HG03045 (cell line): ENCODE measurements at regions not wholly inside any gene's neighbourhood (a gene's known extent, or its start where the extent isn't known, plus 50 kb on each side); places are given as distances from the start of the nearest gene placed in this dataset.

Experiments used
- ATAC-seq: cut with Tn5 transposase; IDR thresholded peaks from one replicate; pipeline ENCODE4 v1.9.1; 2021; ENCODE audit warnings: mild to moderate bottlenecking, moderate library complexity; ENCODE audit not compliant: unreplicated experiment

DNA sequence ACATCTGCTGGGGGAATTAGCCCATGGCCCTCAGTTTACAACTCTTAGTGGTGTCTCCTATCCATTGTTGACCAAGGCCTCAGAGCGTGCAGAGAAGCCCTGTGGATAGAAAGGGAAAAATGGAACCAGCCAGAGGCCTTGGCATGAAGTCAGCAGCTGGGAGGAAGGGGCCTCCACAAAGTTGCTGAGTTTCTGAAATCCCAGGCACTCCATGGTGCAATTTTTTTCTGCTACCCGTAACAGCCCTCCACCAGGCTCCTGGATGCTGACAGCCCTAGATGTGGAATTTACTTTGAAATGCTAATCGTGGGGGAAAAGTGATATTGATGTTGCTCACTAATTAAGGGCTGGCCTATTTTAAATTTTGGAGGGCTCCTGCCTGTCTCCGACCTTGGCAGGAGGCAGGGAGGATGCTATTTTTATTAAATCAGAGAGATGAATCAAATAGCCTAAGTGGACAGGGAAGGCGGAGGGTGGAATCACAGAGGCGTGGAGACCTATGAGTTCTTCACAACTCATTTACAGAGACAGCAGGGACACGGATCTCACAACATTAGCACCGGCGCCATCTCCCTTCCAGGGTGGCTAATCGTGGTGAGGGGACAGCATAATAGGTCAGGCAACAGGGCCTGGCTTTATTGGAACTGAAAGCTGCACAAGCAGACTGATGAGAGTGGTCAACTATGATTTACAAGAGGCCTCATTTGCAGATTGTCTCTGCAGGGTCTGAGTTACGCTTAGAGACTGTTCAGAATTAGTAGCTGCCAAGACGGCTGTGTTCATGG is 99.8 kb upstream of the WSCD2 start:
- ATAC-seq: no peak

DNA sequence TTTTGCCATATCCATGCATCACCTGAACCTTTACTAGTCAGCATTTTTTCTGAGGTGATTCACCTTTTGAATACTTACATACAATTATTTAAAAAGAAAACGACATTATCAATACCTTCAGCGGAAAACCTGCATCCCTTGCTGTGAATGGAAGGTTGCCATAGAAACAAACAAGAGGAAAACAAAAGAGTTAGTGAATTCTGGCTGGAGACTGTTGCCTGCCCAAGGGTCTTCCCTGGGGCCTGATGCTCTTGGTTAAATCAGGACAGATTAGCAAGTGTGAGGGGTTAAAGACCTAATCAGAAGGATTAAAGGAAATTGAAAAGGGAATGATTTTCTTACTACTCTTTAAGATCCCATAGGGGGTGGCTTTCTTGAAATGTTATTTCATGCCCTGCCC is 96.0 kb upstream of the WSCD2 start:
- ATAC-seq: no peak

- ATAC-seq: no peak
Observed at GRCh38 chr12:108035372-108035771, 93.7 kb upstream of the WSCD2 start.

- no peak for ATAC-seq
Observed at GRCh38 chr12:108037960-108038359, 91.1 kb upstream of the WSCD2 start.

- no peak for ATAC-seq
Observed at GRCh38 chr12:108039794-108040193, 89.3 kb upstream of the WSCD2 start.

DNA sequence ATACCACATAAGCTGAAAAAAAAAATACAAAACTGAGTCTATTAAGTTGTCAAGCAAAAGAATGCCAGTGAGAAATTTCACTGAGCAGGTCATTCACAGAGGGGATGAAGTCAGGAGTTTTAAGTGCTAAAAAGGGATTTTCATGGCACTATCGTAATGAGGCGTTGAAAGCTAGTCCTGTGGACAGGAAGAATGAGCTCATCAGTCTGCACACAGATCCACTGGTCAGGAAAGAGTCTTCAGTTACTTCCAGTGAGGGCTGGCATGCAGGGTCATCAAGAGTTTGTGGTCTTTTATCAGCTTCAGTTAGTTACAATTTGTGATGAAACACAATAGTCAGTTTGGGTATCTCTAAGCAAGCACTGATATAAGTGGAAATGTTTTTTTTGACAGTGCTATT is 88.1 kb upstream of the WSCD2 start:
- no peak for ATAC-seq

DNA sequence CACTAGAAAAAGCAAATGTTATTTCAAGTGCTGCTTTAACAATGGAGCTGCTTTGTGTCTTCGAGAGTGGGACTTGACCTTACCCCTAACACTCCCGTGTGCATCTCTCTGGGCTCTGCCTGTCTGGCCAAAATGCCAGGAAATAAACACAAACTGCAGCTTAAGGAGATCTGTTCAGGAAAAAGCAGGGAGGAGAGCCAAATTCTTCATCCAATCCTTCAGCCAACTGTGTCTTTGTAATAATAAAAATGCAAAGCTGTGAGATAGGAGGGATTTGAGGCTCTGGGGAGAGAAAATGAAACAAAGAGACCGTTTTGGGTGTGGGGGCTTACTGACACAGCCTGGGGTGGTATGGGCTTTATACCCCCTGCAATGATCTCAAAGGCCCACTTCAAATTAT is 85.8 kb upstream of the WSCD2 start:
- ATAC-seq: no peak

DNA sequence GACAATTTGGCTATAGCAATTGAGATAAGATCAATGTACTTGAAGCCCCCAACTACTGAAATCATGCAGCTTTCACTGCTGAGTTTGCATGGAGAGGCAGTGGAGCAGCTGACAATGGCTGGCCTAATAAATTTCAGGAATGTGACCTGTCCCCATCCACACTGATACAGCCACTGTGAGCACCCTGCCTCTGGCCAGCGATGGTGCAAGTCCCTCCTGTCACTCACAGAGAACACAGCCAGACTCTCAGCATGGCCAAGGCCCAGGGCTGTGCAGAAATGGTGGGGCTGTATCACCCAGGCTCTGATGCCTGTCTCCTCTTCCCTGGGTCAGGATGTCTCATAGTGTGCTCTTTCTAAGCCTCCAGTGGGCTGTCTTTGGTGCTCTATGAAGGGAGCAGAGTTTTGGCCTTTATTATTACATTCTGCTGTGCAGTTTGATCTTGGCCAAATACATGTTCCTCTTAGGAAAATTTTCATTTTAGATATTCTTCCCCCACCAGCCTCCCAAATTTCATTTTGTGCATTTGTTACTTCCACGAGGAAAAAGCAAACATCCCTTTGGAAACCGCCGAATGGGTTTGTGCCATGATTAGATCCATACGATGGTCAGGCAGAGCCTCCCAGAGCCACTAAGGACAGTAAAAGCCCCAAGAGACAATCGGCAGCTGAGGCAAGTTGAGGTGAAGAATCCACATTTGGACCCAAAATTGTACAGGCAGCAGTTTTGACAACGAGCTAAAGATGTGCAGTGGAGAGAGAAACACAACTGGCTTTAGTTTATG is 85.1 kb upstream of the WSCD2 start:
- ATAC-seq: no peak

- no peak for ATAC-seq
Observed at GRCh38 chr12:108046135-108046534, 83.0 kb upstream of the WSCD2 start.

- no peak for ATAC-seq
Observed at GRCh38 chr12:108046650-108047049, 82.4 kb upstream of the WSCD2 start.

DNA sequence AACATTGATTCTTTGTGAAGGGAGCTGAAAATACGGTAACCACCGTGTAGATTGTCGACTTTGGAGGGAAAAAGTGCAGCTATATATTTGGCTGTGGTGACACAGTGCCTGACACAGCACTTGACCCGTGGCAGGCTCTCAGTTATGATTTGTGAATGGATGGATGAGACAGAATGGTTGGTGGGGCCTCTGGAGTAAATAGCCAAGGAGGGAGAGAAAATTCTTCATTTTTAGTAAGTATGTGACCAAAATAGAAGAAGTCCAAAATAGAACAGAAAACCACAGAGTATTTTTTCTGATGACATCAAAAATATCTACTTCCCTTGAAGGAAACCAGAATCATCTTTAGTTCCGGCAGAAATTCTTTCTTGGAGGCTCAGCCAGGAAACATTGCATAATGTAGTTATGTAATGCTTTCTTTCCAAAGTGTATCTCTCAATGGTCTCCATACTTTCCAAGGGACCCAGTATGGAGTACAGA is 82.0 kb upstream of the WSCD2 start:
- ATAC-seq: no peak

- no peak for ATAC-seq
Observed at GRCh38 chr12:108048686-108049085, 80.4 kb upstream of the WSCD2 start.

DNA sequence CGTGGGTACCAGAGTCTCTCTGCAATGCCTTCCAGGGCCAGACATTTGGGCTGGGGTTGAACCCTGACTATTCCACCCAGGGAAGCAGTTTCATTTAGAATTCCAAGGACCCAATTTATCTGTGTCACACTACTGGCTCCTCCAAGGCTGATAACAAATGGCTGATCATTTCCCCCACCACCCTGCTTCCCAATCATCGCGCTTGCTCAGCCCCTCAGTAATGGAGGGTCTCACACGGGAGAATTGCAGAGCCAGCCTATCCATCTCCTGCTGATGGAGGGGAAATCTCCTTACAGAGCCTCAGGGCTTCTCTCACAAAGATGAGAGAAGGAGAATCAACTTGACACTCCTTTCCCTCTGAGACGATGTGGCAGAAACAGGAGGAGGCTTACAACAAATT is 78.4 kb upstream of the WSCD2 start:
- ATAC-seq: no peak

DNA sequence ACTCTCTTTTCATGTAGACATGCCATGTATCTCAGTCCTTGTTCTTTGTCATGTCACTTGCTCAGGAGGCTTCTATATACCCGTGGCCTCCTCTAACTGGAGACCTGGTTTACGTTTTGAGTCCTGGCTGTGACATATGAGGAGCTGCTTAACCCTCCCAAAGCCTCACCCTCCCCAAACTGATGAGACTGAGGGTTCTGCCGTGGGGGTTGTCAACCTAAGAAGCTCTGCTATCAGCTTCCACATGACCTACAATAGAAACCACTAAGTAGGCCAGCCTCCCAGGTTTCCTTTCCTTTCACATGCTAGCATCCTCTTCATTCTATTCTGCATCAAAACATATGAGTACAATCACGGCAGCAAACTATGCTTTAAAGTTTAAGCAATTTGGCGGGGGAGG is 76.8 kb upstream of the WSCD2 start:
- ATAC-seq: no peak

DNA sequence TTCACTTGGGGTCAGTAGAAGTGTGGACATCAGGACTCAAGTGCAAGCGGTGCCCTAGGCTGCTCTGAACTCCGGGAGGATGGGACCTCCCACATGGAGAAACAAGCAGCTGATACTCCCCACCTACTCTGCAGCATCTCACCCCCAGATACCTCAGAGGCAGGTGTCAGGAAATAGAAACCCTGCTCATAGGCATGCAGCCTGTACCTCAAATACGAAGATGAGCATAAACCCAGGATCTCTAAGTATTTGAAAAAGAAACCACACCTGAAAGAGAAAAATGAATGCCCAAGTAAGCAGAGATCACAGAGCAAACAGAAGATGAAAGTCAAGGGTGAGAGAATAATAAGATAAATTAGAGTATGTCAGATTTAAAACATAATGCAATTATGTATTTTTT is 75.6 kb upstream of the WSCD2 start:
- no peak for ATAC-seq

GRCh38 chr12:108054496-108054895 is 74.6 kb upstream of the WSCD2 start:
- no peak for ATAC-seq

DNA sequence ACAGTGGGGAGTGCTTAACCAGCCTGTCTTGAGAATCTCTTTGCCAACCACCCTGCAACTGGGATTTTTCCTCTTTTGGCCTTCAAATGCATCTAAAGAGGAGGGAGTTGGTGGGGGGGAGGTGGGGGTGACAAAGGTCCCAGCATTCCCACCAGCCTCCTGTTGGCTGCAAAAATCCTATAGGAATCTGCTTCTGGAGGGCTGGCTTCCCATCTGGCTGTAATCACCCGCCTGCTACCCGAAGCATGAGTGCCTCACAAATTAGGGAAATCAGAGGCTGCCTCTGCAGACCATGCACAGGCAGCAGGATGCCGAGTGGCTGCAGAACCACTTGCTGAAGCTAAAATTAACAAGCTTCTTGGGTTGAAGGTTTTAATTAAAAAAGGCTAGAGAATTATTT is 73.9 kb upstream of the WSCD2 start:
- no peak for ATAC-seq

DNA sequence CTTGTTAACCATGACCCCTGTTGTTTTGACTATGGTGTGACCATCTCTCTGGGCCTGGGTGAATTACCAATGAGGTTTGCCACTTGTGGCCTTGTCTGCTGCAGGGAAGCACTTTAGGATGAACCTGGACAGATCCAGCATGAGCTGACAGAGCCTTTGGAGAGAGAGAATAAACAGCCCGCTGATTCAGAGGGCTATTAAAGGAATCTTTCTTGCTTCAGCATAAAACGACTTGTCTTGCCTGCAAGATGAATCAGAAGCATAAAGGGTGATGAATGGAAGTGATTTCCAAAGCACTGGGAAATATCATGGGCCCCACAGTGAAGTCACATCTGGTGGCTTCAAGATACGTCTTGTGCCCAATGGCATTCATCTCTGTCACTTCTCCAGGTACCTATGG is 69.0 kb upstream of the WSCD2 start:
- ATAC-seq: no peak

DNA sequence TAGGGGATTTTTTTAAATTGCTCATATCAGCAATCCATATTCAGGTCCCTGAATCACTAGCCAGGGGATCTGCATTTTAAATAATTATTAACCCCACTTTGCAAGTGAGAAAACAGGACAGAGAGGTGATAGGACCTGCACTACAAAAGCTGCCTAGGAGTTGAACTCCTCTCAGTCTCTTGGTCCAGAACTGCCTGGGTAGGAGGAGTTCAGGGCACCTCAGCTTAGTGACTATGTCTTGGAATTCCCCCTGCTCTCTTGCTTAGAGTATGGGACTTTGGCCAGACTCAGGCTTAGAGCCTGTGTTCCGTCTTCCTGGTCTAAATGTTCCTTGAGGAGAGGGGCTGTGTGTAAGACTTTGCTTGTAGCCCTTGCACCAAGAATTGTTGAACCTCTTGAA is 68.2 kb upstream of the WSCD2 start:
- no peak for ATAC-seq

DNA sequence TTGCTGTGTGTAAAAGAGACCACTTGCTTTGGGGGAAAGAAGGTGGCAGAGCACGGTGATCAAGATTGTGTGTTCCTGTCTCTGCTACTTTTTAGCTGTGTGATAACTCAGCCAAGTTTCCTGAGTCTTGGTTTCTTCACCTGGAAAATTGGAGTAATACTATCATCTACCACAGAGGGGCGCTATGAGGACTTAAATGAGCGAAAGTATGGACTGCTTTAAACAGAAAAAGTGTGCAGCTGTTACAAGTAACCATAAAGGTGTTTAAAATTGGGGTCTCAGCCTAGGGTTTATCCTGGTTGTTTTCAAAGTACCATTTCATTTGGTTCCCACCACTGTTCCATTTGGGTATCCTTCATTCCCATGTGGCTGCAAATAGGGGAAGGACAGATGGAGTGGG is 65.9 kb upstream of the WSCD2 start:
- ATAC-seq: no peak

DNA sequence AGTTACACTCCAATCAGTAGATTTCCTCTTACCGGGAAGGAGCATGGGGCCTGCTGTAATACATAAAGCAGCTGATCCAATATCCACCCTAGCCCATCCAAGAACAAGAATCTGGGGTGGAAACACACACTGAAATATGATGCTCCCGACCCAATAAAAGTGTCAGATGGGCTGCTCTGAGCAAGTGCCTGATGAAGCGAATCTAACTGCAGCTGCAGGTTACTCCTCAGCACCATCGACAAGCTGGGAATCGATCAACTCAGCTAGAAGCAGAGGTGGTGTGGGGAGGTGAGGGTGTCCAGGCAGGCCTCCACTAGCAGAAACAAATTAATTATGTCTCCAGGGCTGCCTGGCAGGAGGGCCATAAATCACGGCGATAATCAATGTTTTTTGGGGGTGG is 64.0 kb upstream of the WSCD2 start:
- no peak for ATAC-seq
